ENCODE measurements at regions not wholly inside any gene's neighbourhood (a gene's known extent, or its start where the extent isn't known, plus 50 kb on each side); places are given as distances from the start of the nearest gene placed in this dataset.
"Not testable (repeated sequence)": the region's sequence is repeated elsewhere in the genome, so short reads cannot be mapped to it uniquely, and the experiment has no call there.

DNA sequence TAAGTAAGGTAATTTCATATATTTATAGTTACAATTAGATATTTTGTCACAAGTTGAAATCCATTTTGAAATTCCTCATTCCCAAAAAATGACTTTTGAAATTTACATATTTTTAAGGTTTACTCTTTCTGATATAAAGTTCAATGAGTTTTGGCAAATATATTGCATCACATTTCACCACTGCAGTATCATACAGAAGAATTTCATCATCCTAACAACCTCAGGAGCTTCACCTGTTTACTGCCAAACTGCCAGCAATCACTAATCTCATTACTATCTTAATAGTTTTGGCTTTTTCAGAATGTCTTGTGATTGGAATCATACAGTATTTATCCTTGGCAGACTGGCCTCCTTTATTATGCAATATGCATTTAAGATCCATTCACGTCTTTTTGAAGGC, 1578.9 kb downstream of the REEP3 start:
- H3K4me1 Mint-ChIP-seq: no peaks in the 10 kb centered on the region
- no peak overlapping the region for H3K4me3 Mint-ChIP-seq
- peaks cover 5% of the 10 kb centered on the region for H3K9me3 Mint-ChIP-seq
- CTCF ChIA-PET: no interaction called here
- H3K27me3 Mint-ChIP-seq: no peaks in the 10 kb centered on the region
- H3K27ac Mint-ChIP-seq: no peak overlapping the region
- POLR2A ChIA-PET: no interaction called here
- no peak for DNase-seq
- H3K36me3 Mint-ChIP-seq (ENCODE audit: low read depth): no peaks in the 10 kb centered on the region

GRCh38 chr10:65100881-65101280, 1579.7 kb downstream of the REEP3 start:
- H3K4me3 Mint-ChIP-seq; H3K9me3 Mint-ChIP-seq; H3K36me3 Mint-ChIP-seq (ENCODE audit: low read depth); H3K4me1 Mint-ChIP-seq; CTCF ChIA-PET; POLR2A ChIA-PET; H3K27ac Mint-ChIP-seq; DNase-seq; H3K27me3 Mint-ChIP-seq: not testable (repeated sequence)

- H3K4me3 Mint-ChIP-seq: no peak overlapping the region
- DNase-seq: no peak
- peaks cover 21% of the 10 kb centered on the region for H3K9me3 Mint-ChIP-seq
- POLR2A ChIA-PET: no interaction called here
- no peaks in the 10 kb centered on the region for H3K4me1 Mint-ChIP-seq
- no peaks in the 10 kb centered on the region for H3K27me3 Mint-ChIP-seq
- no peaks in the 10 kb centered on the region for H3K36me3 Mint-ChIP-seq (ENCODE audit: low read depth)
- H3K27ac Mint-ChIP-seq: no peak overlapping the region
- CTCF ChIA-PET: no interaction called here
Measured at GRCh38 chr10:65110009-65110408, 1588.8 kb downstream of the REEP3 start.

- POLR2A ChIA-PET; H3K36me3 Mint-ChIP-seq (ENCODE audit: low read depth): not testable (repeated sequence)
Measured at GRCh38 chr10:65111059-65111458, 1589.9 kb downstream of the REEP3 start.

DNA sequence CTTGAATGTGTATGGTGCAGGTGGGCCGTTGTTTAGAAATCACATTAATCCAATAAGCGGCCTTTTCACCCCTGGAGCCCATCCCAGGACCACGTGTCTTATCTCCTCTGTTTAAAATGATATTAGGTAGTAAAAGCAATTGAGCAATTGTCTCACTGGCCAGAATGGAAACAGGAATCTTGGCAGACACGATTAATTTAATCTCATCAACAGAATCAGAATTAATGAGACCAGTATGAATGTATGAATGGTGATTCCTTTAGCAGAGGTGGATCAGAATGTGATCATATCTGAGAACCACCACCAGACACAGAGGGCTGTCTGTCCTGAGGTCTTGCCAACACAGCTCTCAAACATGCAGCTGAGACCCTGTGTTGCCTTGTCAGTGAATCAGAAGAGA, 1591.4 kb downstream of the REEP3 start:
- Mint-ChIP-seq H3K4me1 (no peaks in the 10 kb centered on the region), H3K36me3 (ENCODE audit: low read depth) (no peaks in the 10 kb centered on the region), H3K27me3 (no peaks in the 10 kb centered on the region), H3K4me3 (no peak overlapping the region), H3K27ac (no peak overlapping the region), H3K9me3 (peaks cover 15% of the 10 kb centered on the region)
- ChIA-PET POLR2A (no interaction called here), CTCF (no interaction called here)
- DNase-seq: no peak

More at GRCh38 chr10:65111059-65111458, 1589.9 kb downstream of the REEP3 start:
- DNase-seq, H3K27me3 Mint-ChIP-seq, H3K4me1 Mint-ChIP-seq, H3K27ac Mint-ChIP-seq, CTCF ChIA-PET, H3K4me3 Mint-ChIP-seq: not testable (repeated sequence)
- peaks cover 17% of the 10 kb centered on the region for H3K9me3 Mint-ChIP-seq

GRCh38 chr10:65123120-65123519, 1601.9 kb downstream of the REEP3 start:
- Mint-ChIP-seq H3K27me3 (no peaks in the 10 kb centered on the region), H3K27ac (no peak overlapping the region), H3K36me3 (ENCODE audit: low read depth) (no peaks in the 10 kb centered on the region), H3K4me3 (no peak overlapping the region), H3K4me1 (no peaks in the 10 kb centered on the region), H3K9me3 (peaks cover 15% of the 10 kb centered on the region)
- ChIA-PET POLR2A (no interaction called here), CTCF (no interaction called here)
- no peak for DNase-seq

- Mint-ChIP-seq H3K27ac (no peak overlapping the region), H3K27me3 (no peaks in the 10 kb centered on the region), H3K4me3 (no peak overlapping the region), H3K36me3 (ENCODE audit: low read depth) (no peaks in the 10 kb centered on the region), H3K9me3 (peaks cover 13% of the 10 kb centered on the region), H3K4me1 (no peaks in the 10 kb centered on the region)
- DNase-seq: no peak
- ChIA-PET CTCF (no interaction called here), POLR2A (no interaction called here)
Measured at GRCh38 chr10:65125212-65125611, 1604.0 kb downstream of the REEP3 start.

GRCh38 chr10:65126288-65126687, 1605.1 kb downstream of the REEP3 start:
- no peak overlapping the region for H3K4me3 Mint-ChIP-seq
- no peaks in the 10 kb centered on the region for H3K4me1 Mint-ChIP-seq
- no peak overlapping the region for H3K27ac Mint-ChIP-seq
- ChIA-PET CTCF (no interaction called here), POLR2A (no interaction called here)
- H3K36me3 Mint-ChIP-seq (ENCODE audit: low read depth): no peaks in the 10 kb centered on the region
- H3K27me3 Mint-ChIP-seq: no peaks in the 10 kb centered on the region
- H3K9me3 Mint-ChIP-seq: peaks cover 9% of the 10 kb centered on the region
- DNase-seq: no peak

- H3K9me3 Mint-ChIP-seq: peaks cover 5% of the 10 kb centered on the region
- CTCF ChIA-PET: no interaction called here
- POLR2A ChIA-PET: no interaction called here
- H3K4me3 Mint-ChIP-seq: no peak overlapping the region
- no peak overlapping the region for H3K27ac Mint-ChIP-seq
- DNase-seq: no peak
- no peaks in the 10 kb centered on the region for H3K27me3 Mint-ChIP-seq
- no peaks in the 10 kb centered on the region for H3K4me1 Mint-ChIP-seq
- no peaks in the 10 kb centered on the region for H3K36me3 Mint-ChIP-seq (ENCODE audit: low read depth)
Measured at GRCh38 chr10:65128277-65128676, 1607.1 kb downstream of the REEP3 start.

DNA sequence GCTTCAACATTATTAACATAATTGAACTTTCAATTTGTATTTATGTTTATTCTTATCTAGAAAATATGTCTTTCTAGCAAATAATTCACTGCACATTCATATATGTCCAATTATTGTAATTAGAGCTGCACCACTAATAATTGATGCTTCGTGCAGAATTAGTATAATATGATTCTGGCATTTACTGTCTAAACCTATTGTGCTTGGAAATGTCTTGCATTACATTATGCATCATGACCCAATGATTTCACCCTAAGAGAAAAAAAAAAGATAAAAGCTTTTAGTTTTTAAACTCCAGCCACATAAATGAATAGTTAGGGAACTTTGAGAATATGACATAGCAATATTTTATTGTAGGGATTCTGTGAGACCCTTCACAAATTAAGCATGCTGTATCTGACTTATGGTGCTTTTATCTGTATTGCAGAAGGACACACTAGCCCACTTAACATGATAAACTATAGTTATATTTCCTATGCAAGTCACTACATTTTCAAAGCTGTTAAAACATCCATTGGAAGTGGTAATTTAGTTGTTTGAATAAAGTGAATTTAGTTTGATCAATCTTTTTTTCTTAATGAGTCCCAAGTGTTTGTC, 1609.1 kb downstream of the REEP3 start:
- ChIA-PET POLR2A (no interaction called here), CTCF (no interaction called here)
- Mint-ChIP-seq H3K36me3 (ENCODE audit: low read depth) (no peaks in the 10 kb centered on the region), H3K27ac (no peak overlapping the region), H3K27me3 (no peaks in the 10 kb centered on the region), H3K9me3 (peaks cover 5% of the 10 kb centered on the region), H3K4me1 (no peaks in the 10 kb centered on the region), H3K4me3 (no peak overlapping the region)
- no peak for DNase-seq

GRCh38 chr10:65133652-65134051, 1612.5 kb downstream of the REEP3 start:
- CTCF ChIA-PET: no interaction called here
- POLR2A ChIA-PET: no interaction called here
- H3K4me1 Mint-ChIP-seq: no peaks in the 10 kb centered on the region
- H3K4me3 Mint-ChIP-seq: no peak overlapping the region
- H3K27ac Mint-ChIP-seq: no peak overlapping the region
- H3K36me3 Mint-ChIP-seq (ENCODE audit: low read depth): no peaks in the 10 kb centered on the region
- no peaks in the 10 kb centered on the region for H3K27me3 Mint-ChIP-seq
- no peak for DNase-seq
- H3K9me3 Mint-ChIP-seq: no peaks in the 10 kb centered on the region

DNA sequence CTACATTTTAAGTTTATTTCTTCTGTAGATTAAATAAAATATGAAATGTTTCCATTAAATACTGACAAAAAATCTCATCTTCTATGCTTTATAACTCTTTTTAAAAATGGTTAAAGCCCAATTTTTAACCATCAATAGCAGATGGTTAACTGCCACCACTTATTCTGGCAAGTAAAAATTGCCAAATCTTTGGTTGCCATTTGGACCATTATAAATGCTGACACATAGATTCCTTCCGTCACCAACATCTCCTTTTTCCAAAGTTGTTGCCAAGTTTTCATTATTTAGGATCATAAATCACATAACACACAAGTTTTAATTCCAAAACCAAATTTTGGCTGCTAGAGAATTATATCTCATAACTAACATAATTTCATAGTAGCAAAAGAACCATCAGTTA, 1614.3 kb downstream of the REEP3 start:
- CTCF ChIA-PET: no interaction called here
- Mint-ChIP-seq H3K27ac (no peak overlapping the region), H3K36me3 (ENCODE audit: low read depth) (no peaks in the 10 kb centered on the region), H3K4me1 (no peaks in the 10 kb centered on the region), H3K9me3 (no peaks in the 10 kb centered on the region), H3K27me3 (no peaks in the 10 kb centered on the region), H3K4me3 (no peak overlapping the region)
- DNase-seq: no peak
- POLR2A ChIA-PET: no interaction called here

DNA sequence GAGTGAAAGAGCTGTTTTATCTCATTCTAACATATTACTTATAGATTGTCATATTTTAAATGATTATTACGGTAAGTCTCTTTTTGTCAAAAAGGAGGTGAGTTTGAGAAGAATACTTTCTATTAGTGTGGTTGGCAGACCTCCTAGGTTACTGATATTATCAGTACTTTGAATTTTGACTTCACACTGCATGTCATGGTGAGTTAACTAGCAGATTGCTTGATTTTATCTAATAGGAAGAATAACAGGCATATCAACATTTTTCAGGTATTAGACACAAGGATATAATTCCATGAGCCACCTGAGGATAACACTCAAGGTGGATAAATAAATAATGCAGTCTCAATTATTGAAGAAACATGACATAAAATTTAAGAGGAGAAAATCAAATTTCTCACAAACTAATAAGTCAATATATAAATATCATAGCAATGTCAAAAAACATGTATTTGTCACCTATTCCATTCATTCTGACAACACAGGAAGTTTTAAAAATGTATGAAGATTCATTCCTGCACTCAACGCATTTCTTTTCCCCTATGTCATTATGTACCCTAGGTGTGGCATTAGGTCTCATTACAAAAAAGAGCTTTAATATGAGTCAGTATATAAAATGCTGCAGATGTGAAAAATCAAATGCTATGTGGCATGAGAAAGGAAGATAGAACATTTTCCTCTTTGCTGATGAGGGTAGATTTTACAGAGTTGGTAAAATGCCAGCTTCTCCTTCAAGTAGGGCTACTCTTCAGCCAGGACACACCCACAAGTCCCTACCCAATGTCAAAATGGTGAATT, 1621.6 kb downstream of the REEP3 start:
- Mint-ChIP-seq H3K9me3 (peaks cover 4% of the 10 kb centered on the region), H3K27me3 (no peaks in the 10 kb centered on the region)
- POLR2A ChIA-PET: no interaction called here

DNA sequence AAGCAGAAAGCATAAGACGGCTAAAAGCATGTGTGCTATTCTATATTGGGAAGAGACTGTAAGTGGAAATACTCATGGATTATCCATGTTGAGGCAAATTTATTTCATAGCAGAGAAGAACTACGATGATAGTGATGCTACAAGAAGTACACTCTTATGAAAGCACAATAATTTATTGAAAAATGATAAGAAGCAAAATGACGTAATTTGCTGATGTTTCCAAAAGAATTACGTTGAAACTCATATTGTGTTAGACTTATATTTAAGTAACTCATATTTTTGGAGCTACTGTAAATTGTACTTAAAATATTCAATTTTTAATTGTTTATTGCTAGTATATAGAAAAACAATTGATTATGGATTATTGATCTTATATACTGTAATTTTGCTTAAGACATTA, 1622.5 kb downstream of the REEP3 start:
- POLR2A ChIA-PET: no interaction called here
- no peak overlapping the region for H3K4me3 Mint-ChIP-seq
- H3K4me1 Mint-ChIP-seq: no peaks in the 10 kb centered on the region
- H3K27me3 Mint-ChIP-seq: no peaks in the 10 kb centered on the region
- CTCF ChIA-PET: no interaction called here
- no peaks in the 10 kb centered on the region for H3K36me3 Mint-ChIP-seq (ENCODE audit: low read depth)
- no peak for DNase-seq
- peaks cover 4% of the 10 kb centered on the region for H3K9me3 Mint-ChIP-seq
- no peak overlapping the region for H3K27ac Mint-ChIP-seq

More for the DNA sequence above, 1621.6 kb downstream of the REEP3 start:
- Mint-ChIP-seq H3K4me3 (no peak overlapping the region), H3K36me3 (ENCODE audit: low read depth) (no peaks in the 10 kb centered on the region), H3K4me1 (no peaks in the 10 kb centered on the region), H3K27ac (no peak overlapping the region)
- no peak for DNase-seq
- CTCF ChIA-PET: no interaction called here

Measured in activated CD4-positive, alpha-beta memory T cell treated with anti-CD3 and anti-CD28 coated beads, Interleukin-2, amount 10 ng/mL, durations not matched to agents 7 days and 5 days (primary cell).